ENCODE measurements at regions not wholly inside any gene's neighbourhood (a gene's known extent, or its start where the extent isn't known, plus 50 kb on each side); places are given as distances from the start of the nearest gene placed in this dataset.

GRCh38 chr5:6069496-6070185, 308.7 kb downstream of the MED10 start:
- WGBS, 2 donors: 37 to 44% methylated on average over 4 of the region's 4 CpGs
- no peak for DNase-seq (ENCODE audit: low spot score in 2 of 2)
- no peaks in the 10 kb centered on the region for H3K9me3 ChIP-seq
- H3K27me3 ChIP-seq: no peaks in the 10 kb centered on the region
- H3K4me1 ChIP-seq: no peaks in the 10 kb centered on the region
- no peak overlapping the region for H3K27ac ChIP-seq
- H3K4me3 ChIP-seq: no peak overlapping the region
- TF ChIP-seq POLR2A (IDR thresholded peaks at IDR 0.05) (no peak), EP300 (IDR thresholded peaks at IDR 0.05) (no peak)
- TF ChIP-seq, protein P1, sequence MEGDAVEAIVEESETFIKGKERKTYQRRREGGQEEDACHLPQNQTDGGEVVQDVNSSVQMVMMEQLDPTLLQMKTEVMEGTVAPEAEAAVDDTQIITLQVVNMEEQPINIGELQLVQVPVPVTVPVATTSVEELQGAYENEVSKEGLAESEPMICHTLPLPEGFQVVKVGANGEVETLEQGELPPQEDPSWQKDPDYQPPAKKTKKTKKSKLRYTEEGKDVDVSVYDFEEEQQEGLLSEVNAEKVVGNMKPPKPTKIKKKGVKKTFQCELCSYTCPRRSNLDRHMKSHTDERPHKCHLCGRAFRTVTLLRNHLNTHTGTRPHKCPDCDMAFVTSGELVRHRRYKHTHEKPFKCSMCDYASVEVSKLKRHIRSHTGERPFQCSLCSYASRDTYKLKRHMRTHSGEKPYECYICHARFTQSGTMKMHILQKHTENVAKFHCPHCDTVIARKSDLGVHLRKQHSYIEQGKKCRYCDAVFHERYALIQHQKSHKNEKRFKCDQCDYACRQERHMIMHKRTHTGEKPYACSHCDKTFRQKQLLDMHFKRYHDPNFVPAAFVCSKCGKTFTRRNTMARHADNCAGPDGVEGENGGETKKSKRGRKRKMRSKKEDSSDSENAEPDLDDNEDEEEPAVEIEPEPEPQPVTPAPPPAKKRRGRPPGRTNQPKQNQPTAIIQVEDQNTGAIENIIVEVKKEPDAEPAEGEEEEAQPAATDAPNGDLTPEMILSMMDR (IDR thresholded peaks at IDR 0.05): no peak
- H3K36me3 ChIP-seq: no peaks in the 10 kb centered on the region

DNA sequence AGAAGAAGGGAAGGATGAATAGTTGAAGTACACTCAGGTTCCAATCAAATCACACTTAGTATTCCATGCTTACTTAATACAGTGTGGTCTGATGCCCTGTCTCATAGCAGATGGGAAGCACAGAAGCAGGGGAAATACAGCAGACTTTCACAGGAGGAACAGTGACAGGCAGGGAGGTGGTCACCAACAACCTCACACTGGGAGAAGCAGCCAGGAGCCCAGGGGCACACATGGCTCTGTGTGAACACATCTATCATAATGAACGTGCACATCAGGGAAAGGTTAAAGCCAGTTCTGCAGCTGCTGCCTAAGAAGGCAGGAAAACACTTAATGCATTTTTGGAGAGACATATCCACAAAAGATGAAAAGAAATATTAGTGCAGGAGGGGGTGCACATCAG, 312.3 kb downstream of the MED10 start:
- TF ChIP-seq POLR2A (IDR thresholded peaks at IDR 0.05): no peak
- TF ChIP-seq, protein P1 (IDR thresholded peaks at IDR 0.05): no peak
- no peak for TF ChIP-seq EP300 (IDR thresholded peaks at IDR 0.05)
- no peaks in the 10 kb centered on the region for H3K36me3 ChIP-seq
- no peak overlapping the region for H3K27ac ChIP-seq
- no peak overlapping the region for H3K4me3 ChIP-seq
- DNase-seq (ENCODE audit: low spot score in 2 of 2): no peak
- H3K4me1 ChIP-seq: no peaks in the 10 kb centered on the region
- no peaks in the 10 kb centered on the region for H3K9me3 ChIP-seq
- no peaks in the 10 kb centered on the region for H3K27me3 ChIP-seq
- WGBS, 2 donors: 59 to 70% methylated on average over 1 of the region's 1 CpG

- Histone ChIP-seq H3K27ac (no peak overlapping the region), H3K4me3 (no peak overlapping the region), H3K36me3 (no peaks in the 10 kb centered on the region), H3K4me1 (no peaks in the 10 kb centered on the region), H3K9me3 (no peaks in the 10 kb centered on the region), H3K27me3 (no peaks in the 10 kb centered on the region)
- TF ChIP-seq EP300 (IDR thresholded peaks at IDR 0.05) (no peak), POLR2A (IDR thresholded peaks at IDR 0.05) (no peak)
- TF ChIP-seq, protein P1 (IDR thresholded peaks at IDR 0.05): no peak
- WGBS, 2 donors: 77 to 80% methylated on average over 12 of the region's 12 CpGs
- DNase-seq (ENCODE audit: low spot score in 2 of 2): no peak
Measured at GRCh38 chr5:6059137-6059800, 319.1 kb downstream of the MED10 start.

DNA sequence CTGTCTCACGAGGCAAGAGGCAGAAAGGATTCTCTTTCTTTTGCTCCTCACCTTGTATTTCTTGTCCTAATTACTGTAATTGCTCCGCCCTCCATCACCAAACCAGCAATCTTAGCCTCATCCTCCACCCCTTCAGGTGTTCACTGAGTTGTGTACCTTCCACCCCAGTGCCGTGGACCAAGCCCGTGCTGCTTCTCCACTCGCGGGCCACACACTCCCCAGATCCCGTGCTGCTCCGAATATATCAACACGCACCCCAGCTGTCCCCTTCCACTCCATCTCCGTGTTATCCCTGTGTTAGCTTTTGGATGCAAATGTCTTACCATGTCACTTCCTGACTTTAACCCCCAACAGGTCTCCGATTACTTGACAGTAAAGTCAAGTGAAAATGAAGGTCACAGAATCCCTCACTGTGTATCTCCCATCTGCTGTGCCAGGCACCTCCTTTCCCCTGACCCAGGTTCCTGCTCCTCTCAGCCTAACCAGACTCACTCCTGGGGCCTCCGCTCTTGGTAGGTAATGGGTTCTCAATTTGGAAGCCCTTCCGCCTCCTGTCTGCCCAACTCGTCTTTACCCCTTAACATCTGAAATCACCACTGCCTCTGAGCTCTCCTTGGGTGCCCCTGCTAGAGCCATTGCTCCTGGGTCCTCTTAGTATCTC, 320.2 kb downstream of the MED10 start:
- Histone ChIP-seq H3K4me3 (no peak overlapping the region), H3K9me3 (no peaks in the 10 kb centered on the region), H3K4me1 (no peaks in the 10 kb centered on the region), H3K36me3 (no peaks in the 10 kb centered on the region), H3K27me3 (no peaks in the 10 kb centered on the region), H3K27ac (no peak overlapping the region)
- no peak for DNase-seq (ENCODE audit: low spot score in 2 of 2)
- 90 to 92% methylated on average over 14 of the region's 14 CpGs for WGBS, 2 donors
- TF ChIP-seq POLR2A (IDR thresholded peaks at IDR 0.05): no peak
- TF ChIP-seq EP300 (IDR thresholded peaks at IDR 0.05): no peak
- TF ChIP-seq, protein P1 (IDR thresholded peaks at IDR 0.05): no peak

GRCh38 chr5:6056280-6056679, 322.1 kb downstream of the MED10 start:
- Histone ChIP-seq H3K9me3 (no peaks in the 10 kb centered on the region), H3K4me1 (no peaks in the 10 kb centered on the region), H3K27ac (no peak overlapping the region), H3K36me3 (no peaks in the 10 kb centered on the region), H3K4me3 (no peak overlapping the region), H3K27me3 (no peaks in the 10 kb centered on the region)
- no peak for DNase-seq (ENCODE audit: low spot score in 2 of 2)
- TF ChIP-seq, protein P1 (IDR thresholded peaks at IDR 0.05): no peak
- no peak for TF ChIP-seq EP300 (IDR thresholded peaks at IDR 0.05)
- TF ChIP-seq POLR2A (IDR thresholded peaks at IDR 0.05): no peak
- WGBS, 2 donors: 66 to 67% methylated on average over 4 of the region's 4 CpGs
